PC-9 (cell line): ENCODE measurements at regions not wholly inside any gene's neighbourhood (a gene's known extent, or its start where the extent isn't known, plus 50 kb on each side); places are given as distances from the start of the nearest gene placed in this dataset.

Experiments
- BruUV-seq: library from RNA; stranded (reverse); fragments of 400-500 nt; replicated peaks from 2 replicates; lab custom pipeline; 2021; lab: Mats Ljungman, UMichigan
- CTCF ChIA-PET: fragments of 300-600 bp; sonication (Branson Sonifier 250); formaldehyde crosslinking; loops from one replicate; lab custom pipeline; 2022; ENCODE audit warnings: antibody characterized with exemption; lab: Charles Lee
- POLR2A ChIA-PET: fragments of 300-600 bp; sonication (Branson Sonifier 250); formaldehyde crosslinking; loops from one replicate; lab custom pipeline; 2022; ENCODE audit warnings: antibody characterized with exemption; ENCODE audit not compliant: unreplicated experiment; lab: Charles Lee
- DNase-seq, 2 experiments: peaks; one replicate each; pipeline versions ENCODE4 v3.0.0 to v3.0.0-alpha.2; 2015 to 2022; ENCODE audit warnings: mixed read lengths in 1 of 2
- H2AFZ ChIP-seq: fragments of 200-600 bp; sonication (generic); 2 replicates; pipeline ENCODE4 v1.8.1; 2017; ENCODE audit warnings: antibody characterized with exemption
- H3F3A ChIP-seq: fragments of 200-600 bp; sonication (generic); 2 replicates; pipeline ENCODE4 v1.8.1; 2017; ENCODE audit warnings: antibody characterized with exemption, mild to moderate bottlenecking, low read depth; ENCODE audit not compliant: insufficient read depth
- H3K27ac ChIP-seq: fragments of 200-600 bp; sonication (generic); 2 replicates; pipeline ENCODE4 v1.6.1; 2016; ENCODE audit warnings: mixed run types
- H3K27me3 ChIP-seq: fragments of 200-600 bp; sonication (generic); 2 replicates; pipeline ENCODE4 v1.6.1; 2016; ENCODE audit warnings: low read depth, mixed run types; ENCODE audit not compliant: insufficient read depth
- H3K36me3 ChIP-seq: fragments of 200-600 bp; sonication (generic); 2 replicates; pipeline ENCODE4 v1.6.1; 2016; ENCODE audit warnings: low read depth, mixed run types
- H3K4me1 ChIP-seq: fragments of 200-600 bp; sonication (generic); replicated peaks from 2 replicates; pipeline ENCODE4 v1.6.1; 2016; ENCODE audit warnings: mixed run types; ENCODE audit not compliant: insufficient read depth
- H3K4me2 ChIP-seq: fragments of 200-600 bp; sonication (generic); 2 replicates; pipeline ENCODE4 v1.6.1; 2017; ENCODE audit warnings: mixed run types
- H3K4me3 ChIP-seq: fragments of 200-600 bp; sonication (generic); 2 replicates; pipeline ENCODE4 v1.6.1; 2016; ENCODE audit warnings: mixed run types
- H3K79me2 ChIP-seq: fragments of 200-600 bp; sonication (generic); 2 replicates; pipeline ENCODE4 v1.6.1; 2017; ENCODE audit warnings: low read depth, mixed run types
- H3K9me2 ChIP-seq: fragments of 200-600 bp; sonication (generic); 2 replicates; pipeline ENCODE4 v1.8.1; 2017; ENCODE audit warnings: mild to moderate bottlenecking; ENCODE audit not compliant: insufficient read depth
- H3K9me3 ChIP-seq: fragments of 200-600 bp; sonication (generic); 2 replicates; pipeline ENCODE4 v1.8.1; 2016; ENCODE audit warnings: low read depth; ENCODE audit not compliant: insufficient read depth
- H4K20me1 ChIP-seq: fragments of 200-600 bp; sonication (generic); 2 replicates; pipeline ENCODE4 v1.8.1; 2017; ENCODE audit not compliant: insufficient read depth
- EZH2 ChIP-seq: fragments of 200-600 bp; sonication (generic); IDR thresholded peaks from 2 replicates; pipeline ENCODE4 v1.8.0; 2017; ENCODE audit warnings: antibody characterized with exemption, low read depth
- intact Hi-C: fragments of 100-400 bp; cut with micrococcal nuclease; formaldehyde crosslinking; loops from one replicate; pipeline ENCODE4 v1.10.0; 2022; ENCODE audit not compliant: unreplicated experiment
- TF ChIP-seq, protein P1 (sequence below): fragments of 200-600 bp; sonication (generic); conservative IDR thresholded peaks from 2 replicates; pipeline ENCODE4 v1.6.1; 2017; ENCODE audit warnings: mixed run types, antibody characterized with exemption, mild to moderate bottlenecking, moderate library complexity

DNA sequence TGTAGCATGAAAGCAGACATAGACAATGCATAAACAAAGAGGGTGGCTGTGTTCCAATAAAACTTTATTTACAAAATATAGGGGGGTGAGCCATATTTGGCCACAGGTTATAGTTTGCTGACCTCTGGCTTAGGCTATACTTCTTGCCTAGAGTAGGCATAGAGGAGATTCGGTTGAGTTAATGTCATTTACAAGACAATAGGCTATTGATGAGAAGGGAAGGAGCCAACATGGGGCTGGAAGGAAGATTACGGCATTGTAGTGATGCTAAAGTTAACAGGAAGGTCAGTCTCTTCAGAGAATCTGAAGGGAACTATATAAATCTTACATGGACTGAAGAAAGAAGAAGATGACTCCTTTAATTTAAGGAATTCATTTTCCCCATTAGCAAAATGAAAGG lies 463.5 kb downstream of the HTR7 start:
- no TSS peak for BruUV-seq
- Histone ChIP-seq H3K79me2 (no peaks in the 10 kb centered on the region), H4K20me1 (no peaks in the 10 kb centered on the region), H3K4me1 (no peaks in the 10 kb centered on the region), H2AFZ (no peak overlapping the region), H3K9me3 (no peaks in the 10 kb centered on the region), H3F3A (no peaks in the 10 kb centered on the region), H3K27me3 (no peaks in the 10 kb centered on the region), H3K36me3 (no peaks in the 10 kb centered on the region), H3K9me2 (no peaks in the 10 kb centered on the region), H3K4me3 (no peak overlapping the region), H3K4me2 (no peak overlapping the region), H3K27ac (no peak overlapping the region)
- CTCF ChIA-PET: no interaction called here
- POLR2A ChIA-PET: no interaction called here
- no peak for DNase-seq
- TF ChIP-seq, protein P1, sequence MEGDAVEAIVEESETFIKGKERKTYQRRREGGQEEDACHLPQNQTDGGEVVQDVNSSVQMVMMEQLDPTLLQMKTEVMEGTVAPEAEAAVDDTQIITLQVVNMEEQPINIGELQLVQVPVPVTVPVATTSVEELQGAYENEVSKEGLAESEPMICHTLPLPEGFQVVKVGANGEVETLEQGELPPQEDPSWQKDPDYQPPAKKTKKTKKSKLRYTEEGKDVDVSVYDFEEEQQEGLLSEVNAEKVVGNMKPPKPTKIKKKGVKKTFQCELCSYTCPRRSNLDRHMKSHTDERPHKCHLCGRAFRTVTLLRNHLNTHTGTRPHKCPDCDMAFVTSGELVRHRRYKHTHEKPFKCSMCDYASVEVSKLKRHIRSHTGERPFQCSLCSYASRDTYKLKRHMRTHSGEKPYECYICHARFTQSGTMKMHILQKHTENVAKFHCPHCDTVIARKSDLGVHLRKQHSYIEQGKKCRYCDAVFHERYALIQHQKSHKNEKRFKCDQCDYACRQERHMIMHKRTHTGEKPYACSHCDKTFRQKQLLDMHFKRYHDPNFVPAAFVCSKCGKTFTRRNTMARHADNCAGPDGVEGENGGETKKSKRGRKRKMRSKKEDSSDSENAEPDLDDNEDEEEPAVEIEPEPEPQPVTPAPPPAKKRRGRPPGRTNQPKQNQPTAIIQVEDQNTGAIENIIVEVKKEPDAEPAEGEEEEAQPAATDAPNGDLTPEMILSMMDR: no peak
- TF ChIP-seq EZH2: no peak
- intact Hi-C loops: no loop called here

DNA sequence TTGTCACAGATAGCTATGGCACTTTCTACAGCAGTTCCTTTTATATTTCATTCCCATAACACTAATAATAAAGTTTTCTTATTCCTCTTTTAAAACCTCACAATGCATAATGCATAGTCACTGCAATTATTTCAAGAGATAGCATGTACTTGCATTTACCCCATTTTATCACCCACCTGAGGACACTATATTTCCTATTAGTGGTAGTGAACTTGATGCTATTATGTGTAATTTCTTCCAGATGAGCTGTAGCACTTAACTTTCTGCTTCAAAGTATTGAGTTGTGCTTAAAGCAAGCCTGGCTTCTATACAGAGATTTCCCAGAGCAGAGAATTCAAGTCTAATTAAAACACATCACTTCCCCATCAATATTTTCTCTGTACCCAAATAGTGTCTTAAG lies 461.1 kb downstream of the HTR7 start:
- TF ChIP-seq EZH2: no peak
- TF ChIP-seq, protein P1: no peak
- H3K27me3 ChIP-seq: no peaks in the 10 kb centered on the region
- no peak overlapping the region for H2AFZ ChIP-seq
- no peak overlapping the region for H3K4me2 ChIP-seq
- intact Hi-C loops: no loop called here
- H3K4me1 ChIP-seq: no peaks in the 10 kb centered on the region
- CTCF ChIA-PET: no interaction called here
- no peak for DNase-seq
- POLR2A ChIA-PET: no interaction called here
- no peaks in the 10 kb centered on the region for H4K20me1 ChIP-seq
- H3K27ac ChIP-seq: no peak overlapping the region
- no peaks in the 10 kb centered on the region for H3K9me2 ChIP-seq
- no peaks in the 10 kb centered on the region for H3K9me3 ChIP-seq
- H3K4me3 ChIP-seq: no peak overlapping the region
- BruUV-seq: no TSS peak
- H3K79me2 ChIP-seq: no peaks in the 10 kb centered on the region
- H3K36me3 ChIP-seq: no peaks in the 10 kb centered on the region
- H3F3A ChIP-seq: no peaks in the 10 kb centered on the region

DNA sequence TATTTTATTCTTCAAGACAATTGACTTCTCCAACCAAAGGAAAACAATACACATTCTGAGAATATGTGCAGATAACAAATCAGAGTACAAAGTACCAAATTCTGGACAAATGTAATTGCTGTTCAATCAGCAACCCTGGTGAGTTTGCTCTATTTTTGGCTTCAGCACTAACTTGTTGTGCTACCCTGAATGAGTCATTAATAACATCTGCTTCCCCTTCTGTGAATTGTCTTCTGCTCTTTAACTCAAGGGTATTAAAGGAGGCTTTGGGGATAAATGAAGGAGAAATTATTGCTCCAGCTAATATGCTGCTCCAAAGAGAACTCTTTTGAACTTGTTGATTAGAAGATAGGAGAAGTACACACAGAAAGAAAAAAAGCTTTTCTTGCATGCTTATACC lies 459.3 kb downstream of the HTR7 start:
- Histone ChIP-seq H3K27ac (no peak overlapping the region), H3K36me3 (no peaks in the 10 kb centered on the region), H3K27me3 (no peaks in the 10 kb centered on the region), H3F3A (no peaks in the 10 kb centered on the region), H3K9me2 (no peaks in the 10 kb centered on the region), H3K9me3 (no peaks in the 10 kb centered on the region), H3K4me1 (no peaks in the 10 kb centered on the region), H3K4me3 (no peak overlapping the region), H3K4me2 (no peak overlapping the region), H4K20me1 (no peaks in the 10 kb centered on the region), H3K79me2 (no peaks in the 10 kb centered on the region), H2AFZ (no peak overlapping the region)
- POLR2A ChIA-PET: no interaction called here
- TF ChIP-seq, protein P1: no peak
- TF ChIP-seq EZH2: no peak
- CTCF ChIA-PET: no interaction called here
- intact Hi-C loops: no loop called here
- no peak for DNase-seq
- no TSS peak for BruUV-seq
